C1 segment of cervical spinal cord (tissue), 14 donors: ENCODE measurements at regions not wholly inside any gene's neighbourhood (a gene's known extent, or its start where the extent isn't known, plus 50 kb on each side); places are given as distances from the start of the nearest gene placed in this dataset.
A peak's percentile ranks its signal among the peaks of the same experiment; 100 is the strongest.
"Not testable (repeated sequence)": the region's sequence is repeated elsewhere in the genome, so short reads cannot be mapped to it uniquely, and the experiment has no call there.

Experiments
- DNase-seq, 14 donors: peaks; one replicate each; lab custom pipeline; 2025; lab: John Stamatoyannopoulos, UW

GRCh38 chr15:30688684-30689083 lies 62.8 kb downstream of the ARHGAP11B start:
- not testable (repeated sequence) for DNase-seq

DNA sequence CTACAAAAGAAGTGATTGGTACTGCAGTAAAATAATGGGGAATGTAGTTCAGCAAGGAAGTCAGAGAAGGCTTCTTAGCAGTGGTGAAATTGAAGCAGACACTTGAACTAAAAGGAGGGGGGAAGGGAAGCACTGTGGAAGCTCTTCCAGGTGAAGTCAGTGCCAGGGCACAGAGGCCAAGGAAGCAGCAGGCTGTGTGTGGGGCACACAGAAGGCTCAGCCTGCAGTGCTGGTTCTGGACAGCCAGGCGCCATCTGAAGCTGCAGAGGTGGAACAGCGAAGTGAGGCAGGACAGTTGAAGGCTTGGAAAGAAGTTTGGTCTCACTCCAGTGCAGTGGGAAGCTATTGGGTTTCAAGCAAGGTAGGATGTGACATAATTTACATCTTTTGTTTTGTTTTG lies 64.2 kb downstream of the ARHGAP11B start:
- DNase-seq, result peak in 1 of 14 donors; percentile 4

DNA sequence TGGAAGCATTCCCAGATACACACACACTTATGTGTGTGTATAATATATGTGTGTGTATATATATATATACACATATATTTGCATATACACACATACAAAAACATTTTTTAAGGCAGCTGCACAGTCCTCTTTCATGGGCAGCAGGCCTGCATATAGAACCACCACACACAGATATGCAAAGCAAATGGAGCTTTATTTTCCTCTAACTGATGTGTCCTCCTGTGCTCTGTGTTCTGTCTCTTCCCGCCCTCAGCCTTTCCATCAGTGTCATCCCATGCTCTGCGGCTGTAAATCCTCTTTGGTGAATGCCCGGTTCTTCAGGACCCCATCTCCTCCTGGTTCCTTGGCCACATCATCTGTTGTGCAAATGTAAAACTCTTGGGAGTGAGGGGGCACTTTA lies 69.9 kb downstream of the ARHGAP11B start:
- DNase-seq, result not testable (repeated sequence)

DNA sequence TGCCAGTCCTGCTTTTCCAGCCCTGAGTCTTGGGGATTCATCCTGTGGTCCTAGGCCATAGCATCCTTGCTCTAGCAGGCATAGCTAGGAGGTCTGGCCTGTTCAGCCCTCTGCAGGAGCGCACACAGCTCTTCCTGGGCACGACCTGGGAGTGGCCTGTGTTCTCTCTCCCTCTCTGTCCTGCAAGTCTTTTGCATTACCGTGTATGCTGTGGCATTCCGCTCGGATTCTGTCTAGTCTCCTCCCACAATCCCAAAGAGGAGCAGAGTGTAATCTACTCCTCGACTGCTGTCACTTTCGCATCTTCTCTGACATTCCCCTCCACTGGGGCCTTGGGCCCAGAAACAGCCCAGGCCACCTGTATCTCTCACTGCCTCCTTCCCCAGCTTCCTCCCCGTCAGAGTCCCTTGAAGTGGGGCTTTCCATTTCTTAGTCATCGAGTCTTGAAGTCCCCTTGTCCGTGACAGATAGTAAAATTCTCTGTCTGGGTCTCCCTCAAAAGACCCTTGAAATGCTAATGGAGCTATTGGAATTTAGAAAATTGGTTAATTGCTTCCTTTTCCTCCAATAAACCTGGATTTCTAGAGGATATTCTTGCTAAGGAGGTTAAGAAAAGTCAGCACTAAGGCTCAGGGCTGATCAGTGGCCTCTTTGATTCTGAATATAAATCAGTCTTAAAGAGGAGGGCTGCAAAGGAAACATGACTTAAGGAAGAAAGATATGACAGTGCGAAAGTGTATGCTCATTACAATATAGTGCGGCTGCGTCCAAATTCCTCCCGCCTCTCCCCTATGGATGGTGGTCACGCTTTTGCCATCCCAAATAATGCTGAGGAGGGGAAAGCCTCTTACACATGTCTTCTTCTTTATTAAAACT lies 70.7 kb downstream of the ARHGAP11B start:
- not testable (repeated sequence) for DNase-seq

DNA sequence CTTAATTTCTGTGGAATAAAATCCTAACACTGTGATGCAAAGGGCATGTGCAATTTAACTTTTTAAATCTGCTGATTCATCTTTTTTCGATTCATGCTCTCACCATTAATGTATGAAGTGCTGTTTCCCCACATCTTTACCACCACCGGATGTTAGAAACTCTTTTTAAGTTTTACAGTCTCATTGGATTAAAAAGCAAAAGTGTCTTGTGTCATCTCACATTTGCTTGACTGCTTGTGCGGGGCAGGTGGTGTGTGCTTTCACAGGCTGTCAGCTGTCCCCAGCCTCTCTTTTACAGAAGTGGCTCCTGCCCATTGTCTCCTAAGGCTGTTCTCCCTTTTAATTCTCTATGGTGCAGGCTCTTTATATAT lies 71.4 kb downstream of the ARHGAP11B start:
- DNase-seq, result not testable (repeated sequence)

DNA sequence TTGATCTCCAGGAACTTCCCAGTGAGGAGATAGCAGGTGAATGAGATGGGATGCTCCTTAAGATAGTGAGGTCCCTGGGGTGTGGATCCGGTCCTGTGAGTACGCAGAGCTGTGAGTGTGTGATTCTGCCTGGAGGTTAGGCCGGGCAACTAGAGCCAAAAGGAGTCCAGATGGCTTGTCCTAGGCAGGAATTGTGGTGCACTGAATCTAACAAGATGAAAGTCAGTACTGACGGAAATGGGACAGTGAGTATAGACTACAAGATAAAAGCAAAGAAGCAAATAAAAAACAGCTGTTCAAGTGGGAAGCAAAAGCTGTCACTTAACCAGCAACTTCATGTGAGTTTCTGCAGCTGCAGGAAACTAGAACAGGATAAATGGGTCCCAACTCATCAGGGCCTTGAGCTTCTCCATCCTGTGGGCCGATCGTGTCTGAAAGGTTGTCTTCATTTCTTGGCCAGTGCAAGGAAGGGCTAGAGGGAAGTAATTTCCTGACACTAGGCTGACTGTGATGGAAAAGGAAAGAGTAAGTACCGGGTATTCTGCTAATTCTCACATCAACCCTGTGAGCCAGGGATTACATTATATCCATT lies 74.2 kb downstream of the ARHGAP11B start:
- DNase-seq, result not testable (repeated sequence)

GRCh38 chr15:30707976-30708685 lies 82.2 kb downstream of the ARHGAP11B start:
- not testable (repeated sequence) for DNase-seq

DNA sequence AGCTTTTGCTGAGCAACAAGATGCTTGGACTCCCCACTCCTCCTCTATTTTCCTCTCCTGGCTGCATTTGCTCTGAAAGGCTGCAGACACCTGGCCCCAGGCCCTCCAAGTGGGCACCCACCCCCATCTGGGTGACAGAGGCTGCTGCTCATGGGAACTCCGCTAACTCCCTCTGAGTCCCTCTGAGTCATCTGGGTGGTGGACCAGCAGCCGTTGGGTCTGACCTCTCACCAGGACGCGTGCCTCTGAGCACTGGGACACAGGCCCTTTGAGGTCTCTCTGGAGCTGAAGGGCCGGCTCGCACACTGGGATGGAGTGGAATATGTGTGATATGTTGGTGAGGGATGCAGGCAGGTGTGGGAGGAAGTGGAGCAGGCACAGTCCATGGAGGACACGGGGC lies 82.9 kb downstream of the ARHGAP11B start:
- DNase-seq, result not testable (repeated sequence)

DNA sequence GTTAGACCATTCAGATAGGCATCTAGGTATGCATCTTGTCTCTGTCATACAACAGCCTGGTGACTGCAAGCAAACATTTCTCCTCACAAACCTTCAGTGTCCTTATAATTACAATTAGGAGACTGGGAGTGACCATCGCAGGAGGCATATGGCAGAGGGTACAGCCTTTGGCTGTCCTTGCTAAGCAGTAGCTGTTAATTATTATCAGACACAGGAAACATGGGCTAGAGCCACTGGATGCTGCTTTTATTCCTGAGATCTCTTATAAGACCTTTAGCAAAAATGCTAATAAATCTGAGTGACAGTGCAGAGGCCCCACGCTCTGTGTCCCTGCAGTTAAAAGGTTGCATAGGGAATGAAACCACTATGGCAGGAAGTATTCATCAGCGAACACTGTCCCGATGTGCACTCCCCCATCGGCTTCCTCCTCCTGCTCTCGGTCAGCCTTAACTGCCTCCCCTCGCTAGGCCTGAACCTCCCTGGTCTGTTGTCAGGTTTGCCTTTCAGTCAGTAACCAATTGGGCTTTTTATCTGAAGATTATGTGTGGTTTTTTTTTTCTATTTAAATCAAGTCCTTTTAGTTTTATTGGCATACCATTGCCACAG lies 92.2 kb downstream of the ARHGAP11B start:
- DNase-seq, result not testable (repeated sequence)

- DNase-seq, result not testable (repeated sequence)
Observed at GRCh38 chr15:30719363-30719762, 93.4 kb downstream of the ARHGAP11B start.

- not testable (repeated sequence) for DNase-seq
Observed at GRCh38 chr15:30720825-30721224, 94.9 kb downstream of the ARHGAP11B start.

DNA sequence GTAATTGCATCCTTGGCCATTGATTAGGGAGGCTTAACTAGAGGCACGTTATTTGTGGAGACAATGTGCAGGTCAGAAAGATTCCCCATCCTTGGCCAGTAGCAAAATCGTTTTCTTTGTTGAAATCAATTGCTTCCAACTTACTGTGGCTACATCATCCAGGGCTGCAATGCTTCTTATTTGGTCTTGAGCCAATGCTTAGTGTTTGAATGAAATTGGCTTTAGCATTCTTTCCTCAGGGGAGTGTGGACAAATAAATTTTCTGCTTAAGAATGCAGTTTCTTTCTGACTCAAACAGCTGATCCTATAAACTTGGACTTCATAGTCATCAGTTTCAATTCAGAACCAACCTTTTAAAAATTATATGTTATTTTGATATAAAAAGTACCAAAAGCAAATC lies 95.6 kb downstream of the ARHGAP11B start:
- not testable (repeated sequence) for DNase-seq

DNA sequence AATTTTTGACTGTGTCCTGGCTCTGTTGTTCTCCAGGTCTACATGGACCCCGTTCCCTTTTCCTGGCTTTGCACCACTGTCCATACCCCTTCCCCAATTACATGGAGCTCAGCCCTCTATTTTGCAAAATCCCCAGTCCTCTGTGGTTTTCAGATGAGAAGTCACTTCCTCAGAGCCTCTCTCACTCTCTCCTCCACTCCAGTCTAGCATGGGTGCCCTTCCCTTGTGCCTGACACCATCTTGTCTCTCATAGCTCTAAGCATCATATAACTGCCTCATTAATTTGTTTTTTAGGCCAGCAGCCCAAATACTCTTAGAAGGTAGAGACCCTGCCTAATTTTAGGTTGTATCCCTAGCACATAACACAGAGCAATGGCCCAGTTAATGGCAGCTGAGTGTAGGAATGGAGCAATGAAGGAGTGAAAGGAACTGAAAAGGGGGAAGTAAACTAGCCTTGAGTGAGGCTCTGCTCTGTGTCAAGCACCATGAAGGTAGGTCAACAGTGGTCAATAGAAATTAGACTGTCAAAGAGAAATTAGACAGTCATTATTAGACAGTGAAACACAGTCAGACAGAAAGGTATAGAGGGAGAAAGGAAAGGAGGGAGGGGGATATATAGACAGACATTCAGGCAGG lies 97.7 kb downstream of the ARHGAP11B start:
- DNase-seq, result not testable (repeated sequence)

DNA sequence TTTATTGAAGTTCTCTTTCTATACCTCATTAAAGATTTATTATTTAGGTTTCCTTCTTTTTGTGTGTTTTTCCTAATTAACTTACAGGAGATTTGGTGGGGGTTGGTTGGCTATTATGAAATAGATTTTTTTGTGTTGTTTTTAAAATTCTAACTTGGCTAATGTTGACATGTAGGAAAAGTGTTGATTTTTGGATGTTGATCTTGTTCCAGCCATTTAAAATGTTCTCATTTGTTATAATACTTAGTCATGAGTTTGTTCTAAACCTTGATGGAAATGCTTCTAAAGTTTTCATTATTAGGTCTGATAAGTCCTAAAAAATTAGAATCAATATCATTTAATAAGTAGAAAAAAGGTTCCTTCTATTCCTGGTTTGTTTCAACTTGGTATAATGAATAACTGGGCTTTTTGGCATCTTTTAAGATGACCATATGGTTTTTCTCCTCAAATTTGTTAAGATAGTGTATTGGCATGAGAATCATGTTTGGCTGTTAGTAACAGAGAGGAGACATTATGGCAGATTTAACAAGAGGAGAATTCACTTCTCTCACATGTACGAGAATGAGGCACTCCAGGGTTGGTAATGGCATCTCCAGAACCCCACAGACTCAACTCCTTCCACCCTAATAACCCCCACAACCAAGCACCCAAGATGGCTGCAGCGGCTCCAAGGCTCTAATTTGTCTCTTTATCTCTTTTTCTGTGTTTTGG lies 104.1 kb downstream of the ARHGAP11B start:
- DNase-seq, result not testable (repeated sequence)

- DNase-seq, result not testable (repeated sequence)
Observed at GRCh38 chr15:30730633-30731032, 104.7 kb downstream of the ARHGAP11B start.

DNA sequence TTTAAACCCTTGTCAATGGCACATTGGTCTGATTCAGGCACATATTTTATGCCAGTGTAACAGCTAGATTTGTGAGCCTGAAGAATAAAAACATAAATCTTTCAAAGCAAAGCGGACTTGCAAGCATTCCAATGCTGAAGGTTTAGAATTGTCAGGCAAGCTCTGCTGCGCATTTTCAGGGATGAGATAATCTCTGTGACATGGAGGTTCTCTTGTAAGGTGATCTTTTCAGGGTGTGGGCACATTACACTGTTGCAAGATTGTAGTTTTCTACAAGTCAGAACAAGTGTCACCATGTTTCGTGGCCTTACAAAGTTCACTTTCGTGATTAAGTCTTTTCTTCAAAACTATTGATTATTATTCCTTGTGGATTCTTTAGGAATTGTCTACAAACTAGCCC lies 106.2 kb downstream of the ARHGAP11B start:
- not testable (repeated sequence) for DNase-seq

GRCh38 chr15:30735884-30736564 lies 110.1 kb downstream of the ARHGAP11B start:
- not testable (repeated sequence) for DNase-seq

DNA sequence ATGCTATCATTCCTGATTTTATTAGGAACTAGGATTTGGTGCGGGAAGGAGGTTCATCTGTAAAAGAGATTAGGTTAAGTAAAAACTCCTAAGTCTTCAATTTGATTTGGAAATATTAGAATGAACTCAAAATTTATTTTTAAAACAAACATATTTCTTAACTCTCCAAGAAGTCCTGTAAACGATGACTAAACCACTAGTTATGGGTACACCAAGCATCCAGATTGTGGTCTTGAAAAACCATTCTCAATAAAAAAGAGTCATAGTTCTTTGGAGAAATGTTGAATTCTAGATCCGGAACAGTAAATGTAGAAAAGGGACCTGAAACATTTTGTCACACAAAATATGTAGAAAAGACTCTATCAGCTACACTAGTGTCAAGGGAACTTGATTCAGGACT lies 116.9 kb downstream of the ARHGAP11B start:
- DNase-seq, result not testable (repeated sequence)

- DNase-seq, result not testable (repeated sequence)
Observed at GRCh38 chr15:30749048-30749447, 123.1 kb downstream of the ARHGAP11B start.
